C4-2B (cell line): ENCODE measurements at regions not wholly inside any gene's neighbourhood (a gene's known extent, or its start where the extent isn't known, plus 50 kb on each side); places are given as distances from the start of the nearest gene placed in this dataset.

ENCODE experiments used
- ZFX ChIP-seq: fragments of 450-650 bp; IDR thresholded peaks from 2 replicates; pipeline ENCODE4 v1.6.1; 2017
- TF ChIP-seq, protein P1 (sequence below): fragments of 450-650 bp; conservative IDR thresholded peaks from 2 replicates; pipeline ENCODE4 v1.5.1; 2017; ENCODE audit warnings: mild to moderate bottlenecking

- TF ChIP-seq, protein P1, sequence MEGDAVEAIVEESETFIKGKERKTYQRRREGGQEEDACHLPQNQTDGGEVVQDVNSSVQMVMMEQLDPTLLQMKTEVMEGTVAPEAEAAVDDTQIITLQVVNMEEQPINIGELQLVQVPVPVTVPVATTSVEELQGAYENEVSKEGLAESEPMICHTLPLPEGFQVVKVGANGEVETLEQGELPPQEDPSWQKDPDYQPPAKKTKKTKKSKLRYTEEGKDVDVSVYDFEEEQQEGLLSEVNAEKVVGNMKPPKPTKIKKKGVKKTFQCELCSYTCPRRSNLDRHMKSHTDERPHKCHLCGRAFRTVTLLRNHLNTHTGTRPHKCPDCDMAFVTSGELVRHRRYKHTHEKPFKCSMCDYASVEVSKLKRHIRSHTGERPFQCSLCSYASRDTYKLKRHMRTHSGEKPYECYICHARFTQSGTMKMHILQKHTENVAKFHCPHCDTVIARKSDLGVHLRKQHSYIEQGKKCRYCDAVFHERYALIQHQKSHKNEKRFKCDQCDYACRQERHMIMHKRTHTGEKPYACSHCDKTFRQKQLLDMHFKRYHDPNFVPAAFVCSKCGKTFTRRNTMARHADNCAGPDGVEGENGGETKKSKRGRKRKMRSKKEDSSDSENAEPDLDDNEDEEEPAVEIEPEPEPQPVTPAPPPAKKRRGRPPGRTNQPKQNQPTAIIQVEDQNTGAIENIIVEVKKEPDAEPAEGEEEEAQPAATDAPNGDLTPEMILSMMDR = no peak
- no peak for TF ChIP-seq ZFX
Observed at GRCh38 chrX:128599632-128600031, 547.4 kb upstream of the ACTRT1 start.
